ENCODE measurements at regions not wholly inside any gene's neighbourhood (a gene's known extent, or its start where the extent isn't known, plus 50 kb on each side); places are given as distances from the start of the nearest gene placed in this dataset.

DNA sequence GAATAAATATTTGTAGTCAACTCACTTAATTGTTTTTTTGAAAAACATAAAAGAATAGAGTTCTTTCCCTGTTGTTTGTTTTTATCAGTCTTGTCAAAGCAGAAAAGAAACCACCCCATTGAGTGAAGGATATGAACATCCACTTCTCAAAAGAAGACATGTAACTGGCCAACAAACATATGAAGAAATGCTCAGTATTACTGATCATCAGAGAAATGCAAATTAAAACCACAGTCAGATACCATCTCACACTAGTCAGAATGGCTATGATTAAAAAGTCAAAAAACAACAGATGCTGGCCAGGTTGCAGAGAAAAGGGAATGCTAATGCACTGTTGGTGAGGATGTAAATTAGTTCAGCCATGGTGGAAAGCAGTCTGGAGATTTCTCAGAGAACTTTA, 326.1 kb upstream of the EMCN start:
- Mint-ChIP-seq H3K27ac (ENCODE audit: unreplicated experiment) (no peak overlapping the region), H3K9me3 (peaks cover 1% of the 10 kb centered on the region), H3K4me1 (no peaks in the 10 kb centered on the region), H3K4me3 (no peak overlapping the region), H3K27me3 (ENCODE audit: low read depth) (no peaks in the 10 kb centered on the region), H3K36me3 (ENCODE audit: low read depth) (no peaks in the 10 kb centered on the region)
- DNase-seq (ENCODE audit: low read depth, low spot score) = no peak
- TF ChIP-seq, protein P1, sequence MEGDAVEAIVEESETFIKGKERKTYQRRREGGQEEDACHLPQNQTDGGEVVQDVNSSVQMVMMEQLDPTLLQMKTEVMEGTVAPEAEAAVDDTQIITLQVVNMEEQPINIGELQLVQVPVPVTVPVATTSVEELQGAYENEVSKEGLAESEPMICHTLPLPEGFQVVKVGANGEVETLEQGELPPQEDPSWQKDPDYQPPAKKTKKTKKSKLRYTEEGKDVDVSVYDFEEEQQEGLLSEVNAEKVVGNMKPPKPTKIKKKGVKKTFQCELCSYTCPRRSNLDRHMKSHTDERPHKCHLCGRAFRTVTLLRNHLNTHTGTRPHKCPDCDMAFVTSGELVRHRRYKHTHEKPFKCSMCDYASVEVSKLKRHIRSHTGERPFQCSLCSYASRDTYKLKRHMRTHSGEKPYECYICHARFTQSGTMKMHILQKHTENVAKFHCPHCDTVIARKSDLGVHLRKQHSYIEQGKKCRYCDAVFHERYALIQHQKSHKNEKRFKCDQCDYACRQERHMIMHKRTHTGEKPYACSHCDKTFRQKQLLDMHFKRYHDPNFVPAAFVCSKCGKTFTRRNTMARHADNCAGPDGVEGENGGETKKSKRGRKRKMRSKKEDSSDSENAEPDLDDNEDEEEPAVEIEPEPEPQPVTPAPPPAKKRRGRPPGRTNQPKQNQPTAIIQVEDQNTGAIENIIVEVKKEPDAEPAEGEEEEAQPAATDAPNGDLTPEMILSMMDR (conservative IDR thresholded peaks at IDR 0.05) = no peak

- peaks cover 3% of the 10 kb centered on the region for H3K4me1 Mint-ChIP-seq
- H3K36me3 Mint-ChIP-seq (ENCODE audit: low read depth) = no peaks in the 10 kb centered on the region
- no peak overlapping the region for H3K27ac Mint-ChIP-seq (ENCODE audit: unreplicated experiment)
- TF ChIP-seq, protein P1 (conservative IDR thresholded peaks at IDR 0.05) = no peak
- no peak overlapping the region for H3K4me3 Mint-ChIP-seq
- no peaks in the 10 kb centered on the region for H3K27me3 Mint-ChIP-seq (ENCODE audit: low read depth)
- DNase-seq (ENCODE audit: low read depth, low spot score) = no peak
- peaks cover 2% of the 10 kb centered on the region for H3K9me3 Mint-ChIP-seq
Measured at GRCh38 chr4:100842856-100843255, 325.0 kb upstream of the EMCN start.

DNA sequence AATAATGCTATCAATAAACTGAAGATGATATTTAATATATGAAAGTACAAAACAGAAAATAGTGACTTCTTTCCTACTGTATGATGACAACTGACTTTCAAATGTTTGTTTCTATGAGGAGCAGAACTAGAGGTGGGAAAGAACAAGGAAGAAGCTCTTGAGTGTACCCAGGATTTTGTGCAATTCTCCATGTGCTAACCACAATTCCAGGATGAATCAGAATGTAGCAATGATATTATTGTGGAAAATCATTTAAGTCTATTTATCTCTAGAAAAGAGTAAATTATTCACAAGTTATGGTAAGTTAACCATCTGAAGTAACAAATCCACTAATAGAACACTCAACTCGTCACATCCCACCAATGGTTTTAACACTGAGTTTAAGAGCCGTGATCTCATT, 324.1 kb upstream of the EMCN start:
- Mint-ChIP-seq H3K27me3 (ENCODE audit: low read depth) (no peaks in the 10 kb centered on the region), H3K4me1 (peaks cover 3% of the 10 kb centered on the region), H3K4me3 (no peak overlapping the region), H3K27ac (ENCODE audit: unreplicated experiment) (no peak overlapping the region), H3K36me3 (ENCODE audit: low read depth) (no peaks in the 10 kb centered on the region), H3K9me3 (peaks cover 2% of the 10 kb centered on the region)
- no peak for DNase-seq (ENCODE audit: low read depth, low spot score)
- TF ChIP-seq, protein P1 (conservative IDR thresholded peaks at IDR 0.05) = no peak

- TF ChIP-seq, protein P1 (conservative IDR thresholded peaks at IDR 0.05) = no peak
- no peak overlapping the region for H3K27ac Mint-ChIP-seq (ENCODE audit: unreplicated experiment)
- DNase-seq (ENCODE audit: low read depth, low spot score) = no peak
Measured at GRCh38 chr4:100839712-100840111, 321.9 kb upstream of the EMCN start.

DNA sequence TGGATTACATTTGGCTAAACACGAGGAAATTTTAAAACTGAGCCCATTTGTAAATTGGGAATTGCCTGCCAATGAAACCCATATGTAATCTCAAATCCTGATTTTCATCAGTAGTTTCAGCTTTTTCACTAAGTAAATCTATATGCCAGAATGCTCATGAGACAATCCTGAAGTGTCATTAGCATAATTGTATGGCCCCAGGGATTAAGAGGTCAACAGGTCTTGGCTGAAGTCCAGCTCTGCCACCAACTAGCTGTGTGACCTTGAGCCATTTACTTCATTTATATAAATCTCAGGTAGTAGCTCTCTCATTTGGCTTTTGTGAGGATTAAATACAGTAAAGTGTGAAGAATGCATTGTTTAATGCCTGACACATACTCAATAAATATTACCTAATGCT, 320.5 kb upstream of the EMCN start:
- no peaks in the 10 kb centered on the region for H3K27me3 Mint-ChIP-seq (ENCODE audit: low read depth)
- H3K9me3 Mint-ChIP-seq = peaks cover 2% of the 10 kb centered on the region
- DNase-seq (ENCODE audit: low read depth, low spot score) = no peak
- TF ChIP-seq, protein P1 (conservative IDR thresholded peaks at IDR 0.05) = no peak
- H3K4me1 Mint-ChIP-seq = peaks cover 3% of the 10 kb centered on the region
- no peaks in the 10 kb centered on the region for H3K36me3 Mint-ChIP-seq (ENCODE audit: low read depth)
- H3K4me3 Mint-ChIP-seq = no peak overlapping the region
- H3K27ac Mint-ChIP-seq (ENCODE audit: unreplicated experiment) = no peak overlapping the region

More at GRCh38 chr4:100839712-100840111, 321.9 kb upstream of the EMCN start:
- Mint-ChIP-seq H3K4me3 (no peak overlapping the region), H3K9me3 (peaks cover 2% of the 10 kb centered on the region), H3K4me1 (peaks cover 3% of the 10 kb centered on the region), H3K27me3 (ENCODE audit: low read depth) (no peaks in the 10 kb centered on the region), H3K36me3 (ENCODE audit: low read depth) (no peaks in the 10 kb centered on the region)

- H3K4me3 Mint-ChIP-seq = no peak overlapping the region
- peaks cover 8% of the 10 kb centered on the region for H3K4me1 Mint-ChIP-seq
- TF ChIP-seq, protein P1 (conservative IDR thresholded peaks at IDR 0.05) = no peak
- H3K27me3 Mint-ChIP-seq (ENCODE audit: low read depth) = no peaks in the 10 kb centered on the region
- no peak for DNase-seq (ENCODE audit: low read depth, low spot score)
- peaks cover 4% of the 10 kb centered on the region for H3K9me3 Mint-ChIP-seq
- H3K36me3 Mint-ChIP-seq (ENCODE audit: low read depth) = no peaks in the 10 kb centered on the region
- H3K27ac Mint-ChIP-seq (ENCODE audit: unreplicated experiment) = no peak overlapping the region
Measured at GRCh38 chr4:100836929-100837328, 319.1 kb upstream of the EMCN start.
